ENCODE measurements at regions not wholly inside any gene's neighbourhood (a gene's known extent, or its start where the extent isn't known, plus 50 kb on each side); places are given as distances from the start of the nearest gene placed in this dataset.

DNA sequence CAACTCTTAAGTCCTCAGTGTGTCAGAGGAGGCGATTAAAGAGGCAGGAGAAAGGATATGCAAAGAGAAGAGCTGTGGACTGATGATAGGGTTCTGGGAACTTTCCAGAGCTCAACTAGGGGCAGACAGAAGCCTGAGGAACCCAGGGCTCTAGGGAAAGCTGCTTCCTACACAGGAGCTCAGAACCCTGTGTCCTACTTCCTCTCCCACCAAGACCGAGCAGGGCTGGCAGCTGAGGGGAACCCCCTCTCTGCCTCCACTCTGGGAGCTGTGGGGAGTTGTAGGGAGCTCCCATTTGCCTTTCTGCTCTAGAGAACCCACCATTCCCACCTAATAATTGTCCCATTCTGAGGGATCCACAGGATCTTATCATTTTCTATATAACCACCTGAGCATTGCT, 674.3 kb downstream of the ACTL7B start:
- no peak for TF ChIP-seq CTCF (IDR thresholded peaks at IDR 0.05; ENCODE audit: low read length)
- TF ChIP-seq EZH2 (IDR thresholded peaks at IDR 0.05; ENCODE audit: borderline replicate concordance, low read length) = no peak

Data from OCI-LY1 (cell line).